GM19351 (cell line): ENCODE measurements at regions not wholly inside any gene's neighbourhood (a gene's known extent, or its start where the extent isn't known, plus 50 kb on each side); places are given as distances from the start of the nearest gene placed in this dataset.

Experiments used
- ATAC-seq: cut with Tn5 transposase; IDR thresholded peaks from one replicate; pipeline ENCODE4 v1.9.1; 2021; ENCODE audit warnings: mild to moderate bottlenecking, moderate library complexity; ENCODE audit not compliant: unreplicated experiment

DNA sequence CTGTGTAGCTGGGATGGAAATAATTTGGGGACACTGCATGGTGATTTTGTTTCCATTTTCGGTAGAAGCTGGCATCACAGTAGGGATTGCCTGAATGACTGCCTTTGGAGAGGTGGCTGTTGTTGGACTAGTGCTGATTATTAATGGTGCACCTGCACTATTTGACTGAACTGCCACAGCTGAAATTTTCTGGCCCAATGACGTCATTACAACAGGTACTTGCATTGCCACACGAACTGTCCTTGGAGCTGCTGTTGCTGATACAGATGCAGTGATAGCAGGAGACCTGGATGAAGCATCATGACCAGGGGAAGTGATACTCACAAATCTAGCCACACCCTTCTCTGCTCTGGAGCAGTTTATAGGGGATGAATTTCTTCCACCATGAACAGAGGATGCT lies 95.6 kb upstream of the FOXC1 start:
- no peak for ATAC-seq

DNA sequence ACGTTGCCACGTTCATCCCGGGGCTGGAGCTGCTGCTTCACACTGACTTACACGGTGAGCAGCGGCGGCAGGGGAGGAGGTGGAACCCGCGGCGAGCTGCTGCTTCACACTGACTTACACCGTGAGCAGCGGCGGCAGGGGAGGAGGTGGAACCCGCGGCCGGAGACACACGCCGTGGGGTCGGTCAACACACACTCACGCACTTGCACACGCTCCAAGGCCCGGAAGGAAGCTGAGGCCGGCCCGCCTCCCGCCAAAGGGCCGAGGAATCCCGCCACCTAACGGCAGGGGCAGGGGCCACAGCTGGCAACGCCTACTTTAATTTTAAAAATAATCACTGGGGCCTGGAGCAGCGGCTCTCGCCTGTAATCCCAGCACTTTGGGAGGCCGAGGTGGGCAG lies 94.4 kb upstream of the FOXC1 start:
- ATAC-seq, result no peak

DNA sequence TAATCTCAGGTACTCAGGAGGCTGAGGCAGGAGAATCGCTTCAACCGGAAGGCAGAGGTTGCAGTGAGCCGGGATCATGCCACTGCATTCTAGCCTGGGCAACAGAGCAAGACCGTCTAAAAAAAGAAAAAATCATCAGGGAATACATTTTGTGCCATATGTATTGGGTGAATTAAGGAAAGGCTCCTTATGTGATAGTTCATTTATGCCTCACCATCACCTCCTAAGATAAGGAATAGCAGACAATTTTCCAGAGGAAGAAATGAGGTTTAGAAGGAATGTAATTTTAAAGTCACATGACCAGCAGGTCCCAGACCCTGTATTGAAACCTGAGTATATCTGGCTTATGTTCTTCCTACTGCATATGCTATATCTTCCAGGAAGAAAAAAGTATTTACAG lies 93.9 kb upstream of the FOXC1 start:
- ATAC-seq, result no peak

DNA sequence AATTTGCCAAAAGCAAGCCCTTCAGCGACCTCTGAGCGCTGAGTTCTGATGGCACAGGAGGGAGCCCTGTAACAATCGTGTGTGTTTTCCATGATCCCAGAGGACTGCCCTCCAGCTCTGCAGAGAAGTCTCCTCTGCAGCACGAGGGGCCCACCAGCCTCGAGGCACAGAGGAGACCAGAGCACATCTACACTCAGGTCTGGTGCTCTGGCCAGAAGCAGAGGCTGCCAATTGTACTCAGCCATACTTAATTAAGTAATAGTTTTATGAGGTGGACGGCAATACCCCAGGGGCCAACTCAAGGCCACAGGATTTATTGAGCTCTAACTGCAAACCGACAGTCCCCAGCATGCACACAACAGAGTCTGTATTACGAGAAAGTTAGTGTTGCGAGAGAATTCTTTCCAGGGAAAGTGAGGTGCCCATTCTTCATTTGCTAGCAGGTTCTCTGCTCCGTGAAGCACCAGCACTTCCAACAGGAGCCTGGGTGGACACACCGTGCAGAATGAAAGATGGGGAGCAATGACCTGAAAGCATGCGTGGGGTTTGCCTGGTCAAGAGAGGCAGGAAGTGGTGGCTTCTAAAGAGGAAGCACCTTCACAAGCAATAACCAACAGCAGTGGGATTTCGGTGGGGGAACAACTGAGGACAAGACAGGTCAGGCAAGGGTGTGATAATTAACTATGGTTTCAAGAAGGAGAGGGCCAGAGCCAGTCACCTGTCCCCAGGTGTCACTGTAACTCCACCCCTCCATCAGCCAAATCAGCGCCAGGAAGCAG lies 92.8 kb upstream of the FOXC1 start:
- ATAC-seq, result no peak

DNA sequence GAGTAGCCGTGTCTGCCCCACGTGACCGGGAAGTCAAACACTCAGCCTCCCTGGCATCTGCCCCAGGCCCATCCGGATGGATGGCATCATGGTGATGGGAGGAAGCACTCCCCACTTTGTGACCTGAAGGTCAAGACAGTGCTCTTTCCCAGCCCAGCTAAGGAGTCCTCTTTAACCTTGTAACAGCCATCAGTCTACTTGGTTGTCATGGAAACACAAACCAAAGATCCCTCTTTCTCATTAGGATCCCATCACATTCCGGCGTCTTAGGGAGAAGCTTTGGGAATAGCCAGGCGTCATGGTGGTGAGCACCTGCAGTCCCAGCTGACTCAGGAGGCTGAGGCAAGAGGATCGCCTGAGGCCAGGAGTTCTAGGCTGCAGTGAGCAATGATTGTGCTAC lies 90.9 kb upstream of the FOXC1 start:
- ATAC-seq, result no peak

DNA sequence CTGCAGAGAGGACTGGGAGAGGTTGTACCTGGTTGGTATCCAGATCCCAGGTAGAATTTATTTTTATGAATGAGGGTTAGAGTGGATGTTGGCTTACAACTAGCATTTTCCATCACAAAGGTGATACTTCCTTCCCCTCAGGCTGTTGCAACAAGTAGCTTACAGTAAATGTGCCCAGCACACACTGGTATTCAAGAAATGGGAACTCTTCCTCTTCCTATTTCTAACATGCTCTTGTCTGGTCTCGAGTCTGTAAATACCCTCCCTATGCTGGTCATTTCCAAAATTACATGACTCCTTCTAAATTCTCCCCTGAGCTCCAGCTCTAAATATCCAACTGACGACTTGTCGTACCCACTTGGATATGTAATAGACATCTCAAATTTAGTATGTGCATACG lies 90.1 kb upstream of the FOXC1 start:
- no peak for ATAC-seq

DNA sequence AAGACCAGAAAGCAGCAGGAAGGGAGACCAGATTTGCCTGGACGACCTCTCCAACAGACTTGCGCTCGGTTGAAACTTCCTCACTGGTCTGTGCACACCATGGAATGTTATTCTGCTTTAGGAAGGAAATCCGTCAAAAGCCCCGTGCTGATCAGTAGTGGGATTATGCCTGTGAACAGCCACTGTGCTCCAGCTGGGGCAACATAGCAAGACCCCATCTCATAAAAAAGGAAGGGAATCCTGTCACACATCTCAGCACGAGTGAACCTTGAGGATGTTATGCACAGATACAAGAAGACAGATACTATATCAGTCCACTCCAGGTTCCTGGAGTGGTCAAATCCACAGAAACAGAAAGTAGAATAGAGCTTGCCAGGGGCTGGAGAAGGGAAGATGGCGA lies 86.9 kb upstream of the FOXC1 start:
- ATAC-seq, result no peak

DNA sequence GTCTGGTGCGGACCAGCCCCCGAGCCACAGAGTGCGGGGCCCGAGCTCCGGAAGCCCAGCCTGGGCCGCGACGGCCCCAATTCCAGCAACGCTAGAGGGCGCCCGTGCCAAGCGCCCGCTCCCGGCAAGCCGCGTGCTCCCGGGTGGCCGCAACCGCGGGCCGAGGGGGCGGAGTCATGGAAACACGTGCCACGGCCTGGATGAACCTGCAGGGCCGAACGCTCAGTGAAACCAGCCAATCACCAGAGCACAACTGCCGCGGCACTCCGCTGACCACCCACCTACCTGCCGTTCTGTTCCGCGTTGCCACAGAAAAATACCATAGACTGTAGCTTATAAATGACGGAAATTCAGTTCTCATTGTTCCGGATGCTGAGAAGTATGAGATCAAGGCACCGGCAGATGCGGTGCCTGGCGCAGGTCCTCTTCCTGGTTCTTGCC lies 85.7 kb upstream of the FOXC1 start:
- peak; percentile 59 for ATAC-seq

DNA sequence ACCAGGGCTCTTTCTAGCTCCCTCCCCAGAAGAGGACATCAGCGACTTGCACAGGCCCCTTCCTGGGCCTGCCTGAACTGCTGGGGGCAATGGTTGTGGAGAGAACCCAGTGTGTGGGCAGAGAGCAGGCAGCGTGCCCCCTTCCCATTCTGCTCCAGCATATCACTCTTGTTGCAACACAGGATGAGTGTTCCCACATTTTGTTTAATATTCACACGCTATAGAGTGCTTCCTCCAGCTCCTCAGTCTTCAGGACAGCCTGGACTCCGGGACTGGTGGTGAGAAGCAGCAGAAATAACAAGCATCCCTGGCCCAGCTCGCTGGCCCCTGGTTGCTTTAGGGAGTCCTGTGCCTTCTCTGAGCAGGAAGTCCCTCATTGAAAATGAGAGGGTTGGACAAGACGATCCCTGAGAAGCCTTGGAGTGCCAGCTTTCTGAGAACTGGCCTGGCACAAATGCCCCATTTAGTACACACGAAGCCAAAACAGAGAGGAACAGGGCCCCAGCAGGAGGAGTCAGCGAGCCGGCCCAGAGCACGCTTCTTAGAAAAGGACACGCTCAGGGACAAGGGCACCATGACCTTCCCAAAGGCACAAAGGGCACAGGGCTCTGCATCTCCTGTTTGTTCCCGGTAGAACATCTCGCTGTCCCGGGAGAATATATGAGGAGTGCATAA lies 84.2 kb upstream of the FOXC1 start:
- ATAC-seq, result no peak

DNA sequence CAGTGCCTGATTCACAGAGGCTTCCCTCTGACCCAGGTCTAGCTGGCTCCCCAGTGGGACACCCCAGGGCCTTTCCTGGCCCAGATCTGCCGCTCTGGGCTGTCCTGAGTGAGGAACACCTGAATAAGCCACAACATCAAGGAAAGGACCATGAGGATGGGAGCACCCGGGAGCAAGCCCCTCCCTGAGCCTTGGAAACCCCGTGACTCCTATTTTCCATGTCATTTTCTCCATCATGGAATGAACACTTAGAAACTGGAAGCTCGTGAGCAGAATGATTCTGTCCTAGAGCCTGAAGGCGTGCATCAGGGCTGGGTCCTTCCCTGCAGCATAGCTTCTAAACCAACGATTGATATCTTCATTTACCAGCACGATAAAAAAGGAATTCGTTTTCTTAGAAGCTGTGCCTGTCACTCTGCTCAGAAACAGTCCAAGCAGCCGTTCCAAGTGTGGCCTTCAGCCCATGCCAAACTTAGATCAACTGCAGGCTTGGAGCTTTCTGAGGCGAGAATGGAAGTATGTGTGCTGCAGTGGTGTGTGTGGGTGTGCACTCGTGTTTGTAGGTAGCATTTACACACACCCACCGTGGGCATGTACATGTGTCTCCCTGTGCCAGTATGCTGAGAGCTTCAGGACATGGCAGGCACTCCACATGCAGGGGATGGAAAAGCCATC lies 83.2 kb upstream of the FOXC1 start:
- no peak for ATAC-seq

DNA sequence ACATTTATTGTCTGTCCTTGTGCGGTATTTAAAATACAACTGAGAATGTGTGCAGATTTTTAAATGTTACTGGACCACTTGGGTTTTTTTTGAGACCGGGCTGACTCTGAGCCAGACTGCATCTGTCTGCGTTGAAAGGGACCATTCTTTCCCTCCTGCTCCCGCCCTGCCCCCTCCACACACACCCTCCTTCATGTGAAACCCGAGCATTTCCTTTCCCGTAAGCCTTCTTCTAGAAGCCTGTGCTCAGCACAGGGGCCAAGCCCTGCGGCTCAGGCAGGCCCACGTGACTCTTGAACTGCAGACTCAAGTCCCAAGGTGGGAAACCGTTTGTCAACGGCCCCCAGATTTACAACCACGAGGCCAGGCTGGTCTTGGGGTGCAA lies 82.7 kb upstream of the FOXC1 start:
- peak; percentile 59 for ATAC-seq

DNA sequence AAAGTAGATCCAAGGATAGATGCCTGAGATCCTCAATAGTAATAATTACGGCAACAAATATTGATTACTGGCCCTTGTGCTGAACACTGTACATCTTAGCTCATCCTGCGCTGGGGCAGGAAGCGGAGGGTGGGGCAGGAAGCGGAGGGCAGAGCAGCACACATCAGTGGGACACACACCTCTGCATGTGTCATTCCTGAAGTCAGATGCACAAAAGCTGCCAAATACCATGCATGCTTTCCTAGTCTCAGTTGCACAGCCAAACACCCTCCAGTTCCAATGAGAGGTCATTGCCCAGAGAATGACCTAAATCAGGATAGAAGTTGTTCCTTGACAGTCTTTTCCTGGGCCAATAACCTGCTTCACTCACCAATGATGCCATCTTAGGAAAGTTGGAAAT lies 74.4 kb upstream of the FOXC1 start:
- no peak for ATAC-seq

DNA sequence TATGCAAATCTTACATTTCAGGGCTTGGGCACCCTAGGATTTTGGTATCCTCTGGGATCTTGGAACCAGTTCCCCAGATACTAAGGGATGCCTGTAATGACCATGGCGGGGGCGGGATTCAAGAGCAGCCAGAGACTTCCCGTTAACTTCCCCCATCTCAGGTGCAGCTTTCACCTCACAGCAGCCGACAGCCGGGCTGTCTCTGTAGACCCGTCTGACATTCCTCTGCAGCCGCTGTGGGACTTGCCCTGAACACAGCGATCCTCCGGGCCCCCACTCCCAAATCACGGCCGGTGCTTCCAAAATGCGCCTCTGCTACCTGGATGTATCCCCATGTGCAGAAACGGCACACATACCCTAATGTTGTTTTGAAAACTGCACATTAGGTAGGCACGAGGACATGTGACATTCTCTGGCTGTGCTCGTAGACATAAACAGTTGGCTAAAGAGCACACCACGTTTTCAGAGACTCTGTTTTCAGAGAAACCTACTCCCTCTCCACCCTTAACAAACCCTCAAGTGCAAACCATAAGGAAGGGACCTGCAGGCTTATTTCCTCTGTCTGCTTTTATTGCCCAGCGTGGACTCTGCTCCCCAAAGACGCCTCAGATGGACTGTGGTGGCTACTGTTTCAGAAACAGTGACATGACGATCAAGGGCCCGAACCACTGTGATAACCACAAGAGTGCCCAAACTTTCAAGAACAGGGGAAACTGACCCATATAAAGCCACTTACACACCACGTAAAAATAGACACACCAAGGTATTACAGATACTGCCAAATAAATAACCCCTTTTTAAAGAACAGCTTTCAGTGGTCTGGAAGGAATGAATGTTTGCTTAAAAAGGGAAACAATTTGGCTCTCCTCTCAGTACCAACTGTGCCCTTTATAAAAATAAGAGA lies 72.9 kb upstream of the FOXC1 start:
- ATAC-seq, result no peak

DNA sequence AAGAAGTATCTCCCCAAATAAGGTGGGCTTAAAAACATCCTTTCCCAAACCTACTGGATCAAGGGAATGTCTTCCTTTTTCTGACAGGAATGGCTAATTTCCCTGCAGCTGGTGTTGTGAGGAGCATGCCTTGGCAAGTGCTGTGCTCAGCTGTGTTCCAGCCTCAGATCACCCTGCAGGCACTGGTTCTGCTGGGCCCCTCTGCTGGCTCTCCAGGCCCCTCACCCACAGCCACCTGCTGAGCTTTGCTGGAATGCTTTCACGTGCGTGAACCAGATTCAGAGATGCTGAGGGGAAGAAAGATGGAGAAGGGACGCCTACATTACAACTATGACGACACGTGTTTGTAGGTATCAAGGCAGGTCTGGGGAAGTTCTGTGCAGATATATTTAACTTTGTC lies 71.3 kb upstream of the FOXC1 start:
- no peak for ATAC-seq

DNA sequence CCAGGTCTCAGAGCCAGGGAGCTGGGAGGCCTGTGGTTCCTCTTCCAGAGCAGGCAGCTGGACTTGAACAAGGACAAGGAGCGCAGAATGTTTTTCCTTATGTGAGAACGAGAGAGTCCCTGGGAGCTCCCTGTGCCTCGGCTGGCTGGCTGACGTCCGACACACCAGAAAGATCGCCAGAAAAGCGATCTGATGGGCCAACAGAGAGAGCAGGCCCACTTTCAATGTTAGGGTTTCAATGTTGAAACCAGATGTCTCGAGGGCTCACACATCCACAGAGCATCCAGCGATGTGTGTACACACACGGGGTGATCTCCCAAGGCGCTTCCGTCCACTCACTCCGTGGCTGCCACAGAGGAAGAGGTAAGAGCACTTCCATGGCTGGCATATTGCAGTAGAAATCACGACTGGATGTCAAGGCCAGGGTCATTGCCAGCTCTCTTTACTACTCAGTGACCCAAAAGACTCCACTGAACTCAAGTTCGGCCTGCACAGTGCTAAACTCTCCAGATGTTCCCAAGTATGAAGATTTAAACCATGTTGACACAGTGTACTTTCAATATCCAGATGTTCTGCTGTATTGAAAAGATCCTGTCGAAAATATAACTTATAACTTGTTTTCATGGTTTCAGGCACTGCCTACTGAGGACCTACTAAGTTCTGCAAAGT lies 70.8 kb upstream of the FOXC1 start:
- ATAC-seq, result no peak

DNA sequence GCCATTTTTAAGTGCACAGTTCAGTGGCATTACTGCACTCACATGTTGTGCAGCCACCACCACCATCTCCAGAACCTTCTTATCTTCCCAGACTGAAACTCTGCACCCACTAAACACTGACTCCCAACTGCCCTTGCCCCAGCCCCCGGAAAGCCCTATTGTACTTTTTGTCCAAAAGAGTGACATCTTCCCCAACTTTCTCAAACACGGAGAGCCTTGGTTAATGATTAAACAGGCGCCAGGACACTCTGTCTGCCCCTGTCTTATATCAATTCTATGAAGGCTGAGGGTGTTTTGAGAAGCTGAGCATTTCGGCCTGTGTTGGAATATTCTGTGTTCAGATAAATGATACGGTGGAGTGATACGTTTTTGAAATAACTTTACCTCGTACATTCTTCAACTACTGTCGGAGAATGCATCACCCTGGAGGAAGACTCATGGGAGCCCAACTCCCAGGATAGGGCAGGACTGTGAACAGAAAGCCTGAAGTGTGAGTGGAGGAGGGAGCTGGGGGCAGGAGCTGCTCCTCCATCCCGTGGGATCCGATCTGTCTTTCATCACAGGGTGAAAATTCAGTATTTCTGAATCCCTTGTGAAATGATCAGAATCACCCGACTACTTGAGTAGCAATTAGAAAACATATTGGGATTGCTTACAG lies 68.7 kb upstream of the FOXC1 start:
- ATAC-seq, result no peak

DNA sequence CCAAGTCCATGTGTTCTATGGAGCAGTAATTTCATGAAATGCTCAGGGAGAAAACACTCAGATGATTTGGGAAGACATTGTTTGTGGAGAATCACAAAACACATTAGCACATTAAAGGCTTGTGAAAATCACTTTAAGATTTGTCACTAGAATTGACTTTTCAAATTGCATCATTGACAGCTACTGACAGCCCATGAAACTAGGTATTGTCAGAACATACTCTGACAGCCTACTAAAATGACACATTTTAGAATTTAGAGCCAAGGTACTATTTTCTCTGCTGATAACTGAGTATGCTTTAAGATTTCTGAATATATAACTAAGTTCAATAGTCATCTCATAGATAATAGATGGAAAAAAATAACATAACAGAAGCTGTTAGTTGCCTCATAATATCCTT lies 67.4 kb upstream of the FOXC1 start:
- no peak for ATAC-seq

DNA sequence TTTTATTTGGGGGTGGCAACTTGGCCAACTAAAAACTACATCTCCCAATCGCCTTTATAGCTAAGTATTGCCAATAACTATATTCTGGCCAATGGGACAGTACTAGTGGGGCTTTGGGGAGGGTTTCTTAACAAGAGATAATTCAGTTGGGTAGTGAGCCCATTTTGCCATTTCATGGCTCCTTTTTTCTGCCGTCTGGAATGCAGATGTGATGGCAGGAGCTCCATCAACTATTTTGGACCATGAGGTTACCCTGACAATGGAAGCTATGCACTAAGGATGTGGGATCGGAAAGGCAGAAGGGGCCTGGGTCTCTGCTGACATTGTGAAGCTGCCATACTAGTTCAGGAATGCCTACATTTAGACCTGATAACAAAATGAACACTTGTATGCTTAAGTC lies 67.0 kb upstream of the FOXC1 start:
- ATAC-seq, result no peak

DNA sequence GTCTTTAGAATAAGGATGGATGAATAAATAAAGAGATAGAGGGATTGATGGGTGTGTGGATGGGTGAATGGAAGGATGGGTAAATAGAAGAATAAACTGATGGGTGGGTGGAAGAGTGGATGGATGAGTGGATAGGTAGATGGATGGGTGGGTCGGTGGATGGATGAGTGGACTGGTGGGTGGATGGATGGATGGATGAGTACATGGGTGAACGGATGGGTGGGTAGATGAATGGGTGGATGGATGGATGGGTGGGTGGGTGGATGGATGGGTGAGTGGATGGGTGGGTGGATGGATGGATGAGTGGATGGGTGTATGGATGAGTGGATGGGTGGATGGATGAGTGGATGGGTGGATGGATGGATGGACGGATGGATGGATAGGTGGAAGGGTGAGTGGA lies 65.7 kb upstream of the FOXC1 start:
- no peak for ATAC-seq

DNA sequence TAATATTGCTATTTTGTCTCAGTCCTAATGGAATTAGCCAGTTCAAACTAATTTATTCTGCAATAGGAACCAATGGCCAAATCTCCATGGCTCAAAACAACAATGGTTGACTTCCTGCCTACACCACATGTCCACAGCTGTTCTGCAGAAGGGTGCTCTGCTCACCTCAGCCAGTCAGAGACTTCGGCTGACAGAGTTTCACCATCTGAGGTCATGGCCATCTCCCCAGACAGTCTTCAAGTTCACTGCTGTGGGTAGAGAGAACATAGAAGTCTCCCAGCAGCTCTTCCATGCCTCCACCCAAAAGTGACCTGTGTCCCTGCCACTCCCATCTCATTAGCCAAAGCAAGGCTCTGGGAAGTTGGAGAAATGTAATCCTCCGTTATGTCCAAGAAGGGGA lies 65.1 kb upstream of the FOXC1 start:
- ATAC-seq, result no peak
